ENCODE measurements at regions not wholly inside any gene's neighbourhood (a gene's known extent, or its start where the extent isn't known, plus 50 kb on each side); places are given as distances from the start of the nearest gene placed in this dataset.

DNA sequence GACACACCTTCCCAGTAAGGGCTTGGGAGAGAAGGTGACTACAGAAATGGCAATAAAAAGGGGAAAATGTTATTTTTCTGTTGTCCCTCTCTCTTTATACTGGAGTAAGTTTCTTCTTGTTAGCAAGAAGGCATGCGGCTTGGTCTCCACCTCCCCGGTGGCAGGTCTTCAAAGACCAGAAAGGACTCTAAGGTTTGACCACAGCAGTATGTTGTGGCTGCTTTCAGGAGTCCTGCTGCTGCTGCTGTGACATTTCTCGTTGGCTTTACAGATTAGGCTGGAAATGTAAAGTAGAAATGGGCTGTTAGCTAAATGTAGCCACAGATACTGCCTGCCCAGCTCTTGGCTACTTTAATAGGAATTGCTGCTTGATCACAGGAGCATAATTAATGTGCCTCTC lies 175.8 kb upstream of the ZBTB20 start:
- CTCF ChIA-PET: no interaction called here
- POLR2A ChIA-PET: no interaction called here

DNA sequence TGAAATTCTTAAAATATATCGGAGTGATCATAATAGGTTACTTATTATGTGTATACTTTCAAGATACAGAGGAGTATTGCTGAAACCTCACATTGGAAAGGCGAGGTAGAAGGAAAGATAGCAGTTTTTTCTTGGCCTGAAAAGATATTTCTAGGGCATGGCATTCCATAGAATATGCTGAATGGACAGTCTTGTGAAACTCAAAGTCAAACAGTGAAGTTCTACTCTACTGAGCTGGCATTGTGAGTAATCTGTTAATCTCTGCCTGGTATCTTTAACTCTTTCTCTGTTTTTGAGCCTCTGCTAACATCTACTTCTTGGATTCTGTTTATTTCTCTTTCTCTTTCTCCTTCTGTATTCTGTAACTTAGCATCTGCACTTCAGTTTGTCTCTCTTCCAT lies 176.3 kb upstream of the ZBTB20 start:
- ChIA-PET POLR2A (no interaction called here), CTCF (no interaction called here)

DNA sequence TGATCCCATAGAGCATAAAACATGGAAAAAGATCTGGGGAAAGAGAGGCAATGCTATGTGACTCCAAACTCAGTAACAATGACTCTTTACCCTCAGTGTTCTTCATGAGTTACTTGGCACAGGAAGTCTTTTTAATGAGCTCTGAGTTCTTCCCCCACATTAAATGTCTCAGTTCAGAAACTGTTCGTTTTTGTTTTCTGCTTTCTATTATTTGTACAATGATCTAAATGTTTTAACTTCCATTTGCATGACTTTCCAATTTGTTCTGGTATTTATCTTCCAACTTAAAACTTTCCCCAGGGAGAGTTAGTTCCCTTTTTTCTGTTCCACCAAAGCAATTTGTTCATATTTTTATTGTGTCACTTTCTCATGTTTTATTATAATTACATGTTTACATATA lies 177.0 kb upstream of the ZBTB20 start:
- ChIA-PET POLR2A (no interaction called here), CTCF (no interaction called here)

DNA sequence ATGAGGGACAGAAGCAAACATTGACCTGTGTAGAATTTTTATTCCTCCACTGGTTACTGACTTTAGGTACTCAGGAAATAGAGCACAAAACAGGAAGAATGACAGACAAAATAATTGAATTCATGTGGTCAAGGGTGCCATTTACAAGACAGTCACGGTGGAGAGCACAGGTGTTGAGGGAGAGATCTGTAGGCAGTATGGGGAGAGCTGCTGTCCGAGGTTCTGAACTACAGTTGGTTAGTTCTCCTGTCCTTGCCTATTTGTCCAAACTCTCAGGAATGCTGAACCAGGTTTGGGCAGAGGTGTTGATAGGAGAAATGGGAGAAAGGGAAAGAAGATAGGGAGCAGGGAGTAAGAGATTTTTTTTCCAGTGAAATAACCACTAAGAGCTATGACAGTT lies 178.5 kb upstream of the ZBTB20 start:
- POLR2A ChIA-PET: no interaction called here
- CTCF ChIA-PET: no interaction called here

DNA sequence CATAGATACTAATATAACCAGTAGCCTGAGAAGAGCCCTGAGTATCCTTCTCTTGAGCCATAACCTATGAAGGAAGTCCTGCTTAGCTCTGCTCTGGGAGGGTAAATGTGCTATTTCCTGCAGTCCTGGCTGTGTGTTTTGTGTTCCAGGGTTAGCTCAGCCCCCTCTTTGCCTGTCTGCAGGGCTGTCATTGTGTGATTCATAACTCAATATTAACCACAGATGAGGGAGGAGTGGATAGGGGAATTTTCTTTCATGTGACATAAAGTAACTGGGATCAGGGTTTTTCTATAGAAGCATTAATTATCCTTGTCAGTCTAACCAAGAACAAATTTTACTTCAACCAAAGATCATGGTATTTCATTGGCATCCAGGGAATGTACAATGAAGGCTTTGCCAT lies 183.3 kb upstream of the ZBTB20 start:
- POLR2A ChIA-PET: no interaction called here

GRCh38 chr3:115332998-115333397 lies 185.9 kb upstream of the ZBTB20 start:
- ChIA-PET POLR2A (no interaction called here), CTCF (no interaction called here)

More for the DNA sequence above, 183.3 kb upstream of the ZBTB20 start:
- CTCF ChIA-PET: no interaction called here

- CTCF ChIA-PET: no interaction called here
- POLR2A ChIA-PET: no interaction called here
Observed at GRCh38 chr3:115336836-115337235, 189.7 kb upstream of the ZBTB20 start.

- CTCF ChIA-PET: interaction anchor here (0.6 kb wide), 1 partner anchor 265 kb away, joined by 3 read pairs; no protein-coding TSS in a partner anchor
- POLR2A ChIA-PET: no interaction called here
Observed at GRCh38 chr3:115340586-115340985, 193.5 kb upstream of the ZBTB20 start.

DNA sequence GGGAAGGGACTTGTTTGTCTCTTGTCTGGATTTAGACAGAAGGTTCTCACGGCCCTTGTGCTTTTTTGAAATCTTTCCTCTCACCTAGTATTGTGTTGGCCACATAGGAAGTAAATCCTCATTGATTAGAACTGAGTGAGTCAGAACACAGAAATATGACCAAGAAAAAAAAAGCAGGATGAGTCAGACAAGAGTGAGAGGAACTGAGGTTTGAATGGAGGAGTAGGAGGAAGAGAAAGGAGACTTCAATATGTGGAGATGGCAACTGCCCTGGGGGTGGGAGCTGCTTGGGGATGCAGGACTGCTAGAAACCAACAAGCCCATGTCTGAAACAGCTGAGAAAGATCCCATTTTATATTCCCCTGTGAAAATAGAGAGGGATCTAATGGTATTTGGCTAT lies 194.1 kb upstream of the ZBTB20 start:
- CTCF ChIA-PET: interaction anchor here (0.6 kb wide), 1 partner anchor 266 kb away, joined by 3 read pairs; no protein-coding TSS in a partner anchor
- POLR2A ChIA-PET: no interaction called here

DNA sequence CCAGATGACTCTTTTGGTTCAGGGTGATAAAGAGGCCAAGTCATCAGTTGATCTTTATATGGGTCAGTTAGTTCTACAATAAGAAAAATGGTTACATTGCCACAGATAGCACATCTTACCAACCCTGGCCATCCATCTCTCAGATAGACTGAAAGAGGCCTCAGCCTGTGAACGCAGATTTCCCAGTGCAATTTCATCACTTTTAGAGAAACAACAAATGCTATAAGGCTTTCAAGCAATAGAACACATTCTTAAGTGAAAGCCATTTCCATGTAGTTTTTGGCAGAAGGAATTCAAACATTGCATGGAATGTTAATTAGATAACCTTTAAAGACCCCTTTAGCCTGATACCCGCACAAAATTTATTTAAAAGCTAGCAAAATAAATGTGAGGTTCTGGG lies 200.6 kb upstream of the ZBTB20 start:
- ChIA-PET CTCF (no interaction called here), POLR2A (no interaction called here)

DNA sequence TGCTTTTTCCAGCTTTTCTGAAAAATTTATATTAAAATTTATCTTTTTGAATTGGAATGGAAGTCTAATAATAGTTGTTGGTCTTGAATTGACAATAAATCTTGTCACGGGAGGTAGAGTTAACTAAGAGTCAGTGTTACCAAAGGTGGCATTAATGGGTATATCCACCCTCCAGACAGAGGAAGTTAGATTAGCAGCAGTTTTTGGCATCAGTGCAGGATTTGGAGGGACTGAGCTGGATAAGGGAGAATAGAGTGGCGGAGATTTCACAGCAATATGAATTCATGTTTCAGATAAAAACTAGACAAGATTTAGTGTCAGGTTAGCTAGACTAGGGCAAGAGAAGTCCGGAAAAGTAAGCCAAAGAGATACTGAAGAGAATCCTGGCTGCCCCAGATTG lies 201.3 kb upstream of the ZBTB20 start:
- ChIA-PET POLR2A (no interaction called here), CTCF (no interaction called here)

DNA sequence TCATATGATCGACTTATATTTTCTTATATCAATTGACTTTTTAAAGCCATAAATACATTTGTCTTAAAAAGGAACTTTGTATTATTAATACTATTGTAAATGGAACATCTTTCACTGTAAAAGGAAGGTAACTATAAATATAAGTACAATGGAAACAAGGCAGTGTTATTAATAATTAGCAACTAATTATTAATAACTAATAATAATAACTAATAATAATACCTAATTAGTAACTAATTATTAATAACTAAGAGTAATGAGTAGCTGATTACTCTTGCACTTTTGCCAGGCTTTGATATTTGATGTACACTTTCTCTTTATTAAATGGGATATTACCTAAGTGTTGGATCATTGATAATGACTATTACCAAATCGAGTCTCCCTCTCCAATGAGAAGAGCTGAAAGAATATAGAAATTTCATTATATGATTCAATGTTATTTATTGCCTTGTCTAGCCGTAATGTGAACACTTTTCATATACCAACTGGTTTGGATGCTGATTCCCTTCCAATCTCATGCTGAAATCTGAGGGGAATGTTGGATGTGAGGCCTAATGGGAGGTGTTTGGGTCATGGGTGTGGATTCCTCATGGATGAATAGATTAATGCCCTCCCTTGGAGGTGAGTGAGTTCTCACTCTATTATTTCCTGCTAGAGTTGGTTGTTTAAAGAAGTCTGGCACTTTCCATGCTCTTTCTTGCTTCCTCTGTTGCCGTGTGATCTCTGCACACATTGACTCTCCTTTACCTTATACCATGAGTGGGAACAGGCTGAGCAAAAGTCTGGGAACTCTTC lies 202.1 kb upstream of the ZBTB20 start:
- ChIA-PET CTCF (no interaction called here), POLR2A (no interaction called here)

DNA sequence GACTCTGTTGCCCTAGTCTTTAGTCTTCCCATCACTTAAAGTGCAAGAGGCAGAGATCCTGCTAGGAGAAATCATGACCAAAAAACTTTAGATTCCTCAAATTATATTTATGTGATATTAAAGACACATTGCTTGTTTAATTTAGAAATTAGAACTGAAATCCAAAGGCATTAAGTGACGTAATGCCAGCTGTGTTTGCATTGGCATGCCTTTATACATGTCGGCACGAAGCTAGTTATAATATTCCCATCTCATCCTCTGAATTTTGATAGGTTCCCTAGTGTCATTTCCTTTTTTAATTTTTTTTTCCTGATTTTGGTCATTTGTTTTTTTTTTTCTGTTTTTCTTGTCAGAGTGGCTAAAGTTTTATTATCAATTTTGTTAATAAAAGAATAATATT lies 203.5 kb upstream of the ZBTB20 start:
- CTCF ChIA-PET: no interaction called here

DNA sequence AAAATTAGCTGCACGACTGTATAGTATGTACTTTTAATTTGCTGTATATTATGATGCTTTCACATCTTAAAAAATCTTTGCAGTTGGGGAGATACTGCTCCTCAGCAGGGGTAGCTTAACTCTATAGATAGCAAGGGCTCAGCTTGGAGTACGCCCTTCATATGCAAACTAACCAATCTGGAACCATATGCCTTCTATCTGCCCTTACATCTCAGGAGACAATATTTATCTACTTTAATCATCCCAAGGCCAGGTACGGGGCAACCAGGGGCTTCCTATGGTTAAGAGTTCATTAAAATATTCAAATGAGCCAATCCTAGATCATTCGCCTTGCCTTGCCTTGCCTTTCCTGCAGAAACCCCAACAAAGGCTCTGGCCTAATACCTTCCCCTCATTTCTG lies 204.1 kb upstream of the ZBTB20 start:
- POLR2A ChIA-PET: no interaction called here
- CTCF ChIA-PET: no interaction called here

More for the DNA sequence above, 203.5 kb upstream of the ZBTB20 start:
- POLR2A ChIA-PET: no interaction called here

DNA sequence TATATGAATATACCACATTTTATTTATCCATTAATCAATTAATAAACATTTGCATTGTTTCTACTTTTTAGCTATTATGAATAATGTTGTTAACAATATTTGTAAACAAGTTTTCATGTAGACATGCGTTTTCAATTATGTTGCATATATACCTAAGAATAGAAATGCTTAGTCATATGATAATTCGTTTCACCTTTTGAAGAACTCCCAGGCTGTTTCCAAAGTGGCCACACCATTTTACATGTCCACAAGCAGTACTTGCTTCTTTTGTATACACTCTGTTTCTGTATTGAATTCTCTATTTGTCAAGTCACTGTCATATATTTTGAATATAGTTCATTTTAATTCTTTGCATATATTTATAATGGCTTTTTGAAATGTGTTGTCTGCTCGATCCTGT lies 206.9 kb upstream of the ZBTB20 start:
- POLR2A ChIA-PET: no interaction called here
- CTCF ChIA-PET: no interaction called here

GRCh38 chr3:115357456-115357855 lies 210.4 kb upstream of the ZBTB20 start:
- ChIA-PET CTCF (no interaction called here), POLR2A (no interaction called here)

- ChIA-PET CTCF (no interaction called here), POLR2A (no interaction called here)
Observed at GRCh38 chr3:115359536-115359935, 212.4 kb upstream of the ZBTB20 start.

GRCh38 chr3:115361806-115362205 lies 214.7 kb upstream of the ZBTB20 start:
- ChIA-PET POLR2A (no interaction called here), CTCF (no interaction called here)

DNA sequence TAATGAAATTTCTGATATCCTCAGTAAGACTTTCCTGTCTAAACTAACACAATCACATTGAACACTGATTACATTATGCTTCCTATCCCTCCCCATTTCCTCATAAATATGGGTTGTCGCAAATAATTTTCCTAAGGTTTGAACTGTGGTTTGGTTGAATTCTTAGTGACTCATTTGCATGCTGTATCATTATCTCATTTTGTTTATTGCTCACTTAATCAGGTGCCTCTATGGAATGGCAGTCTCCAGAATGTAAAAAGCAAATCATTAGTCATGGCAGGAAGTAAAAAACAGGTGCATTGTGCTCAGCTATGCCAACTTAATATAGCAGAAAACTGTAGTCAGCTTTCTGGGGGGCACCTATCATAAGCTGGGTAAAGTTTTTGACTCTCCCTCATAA lies 216.0 kb upstream of the ZBTB20 start:
- ChIA-PET CTCF (no interaction called here), POLR2A (no interaction called here)

DNA sequence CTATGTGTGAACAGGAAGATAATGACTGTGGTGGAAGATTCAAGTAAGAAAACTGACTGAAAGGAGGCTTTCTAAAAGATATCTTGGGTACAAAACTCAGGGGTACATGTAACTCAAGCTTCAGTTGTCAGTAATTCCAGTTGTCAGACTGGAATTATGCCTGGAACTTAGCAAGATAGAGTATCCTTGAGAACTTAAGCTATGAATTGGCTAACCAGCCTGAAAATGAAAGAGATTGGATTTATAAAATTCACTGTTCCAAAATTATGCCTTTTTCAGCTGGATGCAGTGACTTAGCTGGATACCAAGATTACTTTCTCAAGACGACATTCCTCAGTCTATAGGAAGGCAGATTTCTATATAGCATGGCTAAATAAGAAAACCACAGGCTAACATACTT lies 221.9 kb upstream of the ZBTB20 start:
- ChIA-PET CTCF (no interaction called here), POLR2A (no interaction called here)

DNA sequence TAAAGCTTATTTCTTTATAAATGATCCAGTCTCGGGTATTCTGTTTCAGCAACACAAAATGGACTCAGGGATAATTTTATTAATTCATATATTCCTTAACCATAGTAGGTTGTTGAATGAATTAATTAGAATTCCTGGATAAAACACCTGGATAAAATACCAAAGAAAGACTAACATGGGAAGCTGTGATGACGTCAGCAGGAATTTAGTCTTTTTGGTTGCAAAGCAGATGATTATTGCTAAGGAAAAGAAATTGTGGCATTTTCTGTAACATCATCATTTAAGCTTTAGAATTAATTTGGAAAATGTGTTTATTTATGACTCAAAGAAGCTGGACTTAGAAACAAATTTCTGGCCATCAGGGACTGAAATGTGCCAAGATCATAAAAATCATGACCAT lies 228.3 kb upstream of the ZBTB20 start:
- CTCF ChIA-PET: no interaction called here
- POLR2A ChIA-PET: no interaction called here

DNA sequence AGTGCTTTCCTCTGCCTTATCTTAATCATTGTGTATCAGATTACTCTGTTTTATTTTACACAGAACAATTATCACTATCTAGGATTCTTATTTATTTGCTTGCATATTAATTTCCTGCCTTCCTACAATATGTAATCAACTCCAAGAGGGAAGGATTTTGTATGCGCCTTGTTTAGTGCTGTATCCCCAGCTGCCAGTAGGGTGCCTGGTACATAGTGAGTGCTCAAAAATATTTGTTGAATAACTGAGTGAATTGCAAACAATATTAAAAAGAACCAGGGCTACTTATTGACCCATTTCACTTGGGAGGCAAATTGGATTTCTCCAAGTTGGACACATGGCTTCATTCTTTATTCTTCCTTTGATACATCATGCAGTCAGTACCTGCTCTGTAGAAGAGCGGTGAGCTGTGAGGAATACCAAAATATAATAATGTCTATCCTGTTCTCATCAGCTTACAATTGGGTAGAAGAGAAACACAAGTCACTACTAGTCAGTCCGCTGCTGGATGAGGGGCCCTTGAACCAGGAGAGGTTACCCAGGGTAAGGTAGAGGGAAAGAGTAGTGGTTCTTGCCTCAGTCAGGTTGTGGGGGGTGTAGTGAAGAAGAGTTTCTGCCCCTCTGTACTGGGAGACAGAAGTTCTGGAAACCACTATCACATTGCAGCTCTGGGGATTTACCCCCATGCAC lies 233.9 kb upstream of the ZBTB20 start:
- CTCF ChIA-PET: no interaction called here
- POLR2A ChIA-PET: no interaction called here

Data from activated CD8-positive, alpha-beta memory T cell treated with anti-CD3 and anti-CD28 coated beads for 36 hours (primary cell).